ENCODE measurements at regions not wholly inside any gene's neighbourhood (a gene's known extent, or its start where the extent isn't known, plus 50 kb on each side); places are given as distances from the start of the nearest gene placed in this dataset.
A peak's percentile ranks its signal among the peaks of the same experiment; 100 is the strongest.

GRCh38 chr12:90020881-90021280 is 312.2 kb upstream of the ATP2B1 start:
- DNase-seq, result no peak

GRCh38 chr12:90020436-90020835 is 311.8 kb upstream of the ATP2B1 start:
- no peak for DNase-seq

GRCh38 chr12:90020014-90020413 is 311.4 kb upstream of the ATP2B1 start:
- no peak for DNase-seq

GRCh38 chr12:90017316-90017715 is 308.7 kb upstream of the ATP2B1 start:
- DNase-seq, result no peak

- no peak for DNase-seq
Measured at GRCh38 chr12:90015228-90015627, 306.6 kb upstream of the ATP2B1 start.

- no peak for DNase-seq
Measured at GRCh38 chr12:90013409-90013808, 304.8 kb upstream of the ATP2B1 start.

- DNase-seq, result no peak
Measured at GRCh38 chr12:90010089-90010488, 301.5 kb upstream of the ATP2B1 start.

GRCh38 chr12:90008277-90008676 is 299.6 kb upstream of the ATP2B1 start:
- DNase-seq, result no peak

- DNase-seq, result no peak
Measured at GRCh38 chr12:90004319-90005074, 295.9 kb upstream of the ATP2B1 start.

GRCh38 chr12:90003688-90004087 is 295.1 kb upstream of the ATP2B1 start:
- DNase-seq, result no peak

GRCh38 chr12:90000721-90001120 is 292.1 kb upstream of the ATP2B1 start:
- no peak for DNase-seq

GRCh38 chr12:89999699-90000505 is 291.3 kb upstream of the ATP2B1 start:
- no peak for DNase-seq

- DNase-seq, result no peak
Measured at GRCh38 chr12:89995870-89996269, 287.2 kb upstream of the ATP2B1 start.

- no peak for DNase-seq
Measured at GRCh38 chr12:89994911-89995310, 286.3 kb upstream of the ATP2B1 start.

- no peak for DNase-seq
Measured at GRCh38 chr12:89993632-89994031, 285.0 kb upstream of the ATP2B1 start.

- no peak for DNase-seq
Measured at GRCh38 chr12:89992668-89993451, 284.2 kb upstream of the ATP2B1 start.

GRCh38 chr12:89991807-89992590 is 283.4 kb upstream of the ATP2B1 start:
- no peak for DNase-seq

GRCh38 chr12:89988188-89988915 is 279.7 kb upstream of the ATP2B1 start:
- DNase-seq, result no peak

GRCh38 chr12:89985935-89986334 is 277.3 kb upstream of the ATP2B1 start:
- no peak for DNase-seq

GRCh38 chr12:89984846-89985245 is 276.2 kb upstream of the ATP2B1 start:
- DNase-seq, result no peak

GRCh38 chr12:89983622-89984021 is 275.0 kb upstream of the ATP2B1 start:
- no peak for DNase-seq

- peak; percentile 20 to 57 for DNase-seq
Measured at GRCh38 chr12:89980236-89980635, 271.6 kb upstream of the ATP2B1 start.

All from AML-193 (cell line).